ENCODE measurements at regions not wholly inside any gene's neighbourhood (a gene's known extent, or its start where the extent isn't known, plus 50 kb on each side); places are given as distances from the start of the nearest gene placed in this dataset.

GRCh38 chr2:221034973-221035372 is 537.1 kb downstream of the EPHA4 start:
- TF ChIP-seq, protein P1, sequence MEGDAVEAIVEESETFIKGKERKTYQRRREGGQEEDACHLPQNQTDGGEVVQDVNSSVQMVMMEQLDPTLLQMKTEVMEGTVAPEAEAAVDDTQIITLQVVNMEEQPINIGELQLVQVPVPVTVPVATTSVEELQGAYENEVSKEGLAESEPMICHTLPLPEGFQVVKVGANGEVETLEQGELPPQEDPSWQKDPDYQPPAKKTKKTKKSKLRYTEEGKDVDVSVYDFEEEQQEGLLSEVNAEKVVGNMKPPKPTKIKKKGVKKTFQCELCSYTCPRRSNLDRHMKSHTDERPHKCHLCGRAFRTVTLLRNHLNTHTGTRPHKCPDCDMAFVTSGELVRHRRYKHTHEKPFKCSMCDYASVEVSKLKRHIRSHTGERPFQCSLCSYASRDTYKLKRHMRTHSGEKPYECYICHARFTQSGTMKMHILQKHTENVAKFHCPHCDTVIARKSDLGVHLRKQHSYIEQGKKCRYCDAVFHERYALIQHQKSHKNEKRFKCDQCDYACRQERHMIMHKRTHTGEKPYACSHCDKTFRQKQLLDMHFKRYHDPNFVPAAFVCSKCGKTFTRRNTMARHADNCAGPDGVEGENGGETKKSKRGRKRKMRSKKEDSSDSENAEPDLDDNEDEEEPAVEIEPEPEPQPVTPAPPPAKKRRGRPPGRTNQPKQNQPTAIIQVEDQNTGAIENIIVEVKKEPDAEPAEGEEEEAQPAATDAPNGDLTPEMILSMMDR (conservative IDR thresholded peaks at IDR 0.05; ENCODE audit: low read depth, low read length), result no peak
- DNase-seq (ENCODE audit: low read depth), result no peak

GRCh38 chr2:221042926-221043325 is 529.2 kb downstream of the EPHA4 start:
- DNase-seq (ENCODE audit: low read depth), result no peak
- no peak overlapping the region for H3K4me3 ChIP-seq (ENCODE audit: low read length)
- TF ChIP-seq, protein P1 (conservative IDR thresholded peaks at IDR 0.05; ENCODE audit: low read depth, low read length), result no peak

More at GRCh38 chr2:221034973-221035372, 537.1 kb downstream of the EPHA4 start:
- H3K4me3 ChIP-seq (ENCODE audit: low read length), result no peak overlapping the region

DNA sequence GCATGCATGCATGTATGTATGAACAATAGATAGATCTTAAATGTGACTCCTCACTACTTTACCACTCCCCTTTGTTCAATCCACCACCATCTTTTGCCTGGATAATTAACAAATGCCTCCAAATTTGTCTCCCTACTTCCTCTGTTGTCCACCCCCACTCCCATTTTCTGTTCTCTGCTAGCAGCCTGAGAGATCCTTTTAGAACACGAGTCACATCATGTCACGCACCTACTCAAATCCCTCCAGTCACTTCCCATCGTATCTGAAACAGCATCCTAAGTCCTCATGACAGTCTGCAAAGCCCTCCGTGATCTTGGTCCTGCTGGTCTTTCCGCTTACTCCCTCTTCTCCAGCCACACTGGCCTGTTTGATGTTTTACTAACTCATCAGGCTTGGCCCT is 527.3 kb downstream of the EPHA4 start:
- TF ChIP-seq, protein P1 (conservative IDR thresholded peaks at IDR 0.05; ENCODE audit: low read depth, low read length), result no peak
- no peak overlapping the region for H3K4me3 ChIP-seq (ENCODE audit: low read length)
- DNase-seq (ENCODE audit: low read depth), result no peak

- H3K4me3 ChIP-seq (ENCODE audit: low read length), result no peak overlapping the region
- TF ChIP-seq, protein P1 (conservative IDR thresholded peaks at IDR 0.05; ENCODE audit: low read depth, low read length), result no peak
- no peak for DNase-seq (ENCODE audit: low read depth)
These were observed 521.9 kb downstream of the EPHA4 start for GRCh38 chr2:221050020-221050795.

DNA sequence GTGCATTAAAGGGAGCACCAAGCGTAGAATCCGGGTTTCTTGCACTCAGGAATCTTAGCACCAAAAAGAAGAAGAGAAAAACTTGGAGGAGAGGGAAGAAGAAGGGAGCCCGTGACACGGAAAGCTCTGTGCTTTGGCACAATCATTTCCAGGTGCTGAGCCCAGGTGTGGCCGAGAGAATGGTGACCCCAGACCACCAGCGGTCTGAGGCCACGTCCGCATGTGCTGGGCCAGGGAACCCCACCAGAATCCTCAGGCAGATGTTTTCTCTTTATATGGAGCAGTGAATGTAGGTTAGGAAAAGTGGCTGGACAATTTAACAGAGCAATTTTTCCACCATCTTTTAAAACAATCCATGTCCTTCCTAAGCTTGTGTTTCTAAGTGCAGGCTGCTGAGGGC is 520.9 kb downstream of the EPHA4 start:
- no peak overlapping the region for H3K4me3 ChIP-seq (ENCODE audit: low read length)
- TF ChIP-seq, protein P1 (conservative IDR thresholded peaks at IDR 0.05; ENCODE audit: low read depth, low read length), result no peak
- DNase-seq (ENCODE audit: low read depth), result no peak

DNA sequence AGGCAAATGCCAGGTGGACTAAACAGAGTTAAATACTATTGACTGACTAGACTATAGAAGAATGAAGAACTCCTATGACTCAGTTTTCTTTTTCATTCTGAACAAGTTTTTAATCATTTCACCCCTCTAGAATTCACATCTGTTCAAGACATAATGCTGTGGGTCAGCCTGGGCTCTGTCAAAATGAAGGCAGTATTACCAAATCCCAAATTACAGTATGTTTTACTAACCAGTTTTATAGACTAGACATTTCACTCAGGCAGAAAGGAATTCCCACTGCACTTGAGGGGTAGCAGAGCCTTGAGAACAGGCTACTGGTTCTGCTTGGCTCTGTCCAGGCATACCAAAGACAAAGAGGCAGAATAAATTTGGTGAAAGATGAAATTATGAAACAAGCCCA is 511.7 kb downstream of the EPHA4 start:
- H3K4me3 ChIP-seq (ENCODE audit: low read length), result no peak overlapping the region
- no peak for DNase-seq (ENCODE audit: low read depth)
- TF ChIP-seq, protein P1 (conservative IDR thresholded peaks at IDR 0.05; ENCODE audit: low read depth, low read length), result no peak

GRCh38 chr2:221063568-221063967 is 508.5 kb downstream of the EPHA4 start:
- TF ChIP-seq, protein P1 (conservative IDR thresholded peaks at IDR 0.05; ENCODE audit: low read depth, low read length), result no peak
- DNase-seq (ENCODE audit: low read depth), result no peak
- no peak overlapping the region for H3K4me3 ChIP-seq (ENCODE audit: low read length)
